ENCODE measurements at regions not wholly inside any gene's neighbourhood (a gene's known extent, or its start where the extent isn't known, plus 50 kb on each side); places are given as distances from the start of the nearest gene placed in this dataset.

DNA sequence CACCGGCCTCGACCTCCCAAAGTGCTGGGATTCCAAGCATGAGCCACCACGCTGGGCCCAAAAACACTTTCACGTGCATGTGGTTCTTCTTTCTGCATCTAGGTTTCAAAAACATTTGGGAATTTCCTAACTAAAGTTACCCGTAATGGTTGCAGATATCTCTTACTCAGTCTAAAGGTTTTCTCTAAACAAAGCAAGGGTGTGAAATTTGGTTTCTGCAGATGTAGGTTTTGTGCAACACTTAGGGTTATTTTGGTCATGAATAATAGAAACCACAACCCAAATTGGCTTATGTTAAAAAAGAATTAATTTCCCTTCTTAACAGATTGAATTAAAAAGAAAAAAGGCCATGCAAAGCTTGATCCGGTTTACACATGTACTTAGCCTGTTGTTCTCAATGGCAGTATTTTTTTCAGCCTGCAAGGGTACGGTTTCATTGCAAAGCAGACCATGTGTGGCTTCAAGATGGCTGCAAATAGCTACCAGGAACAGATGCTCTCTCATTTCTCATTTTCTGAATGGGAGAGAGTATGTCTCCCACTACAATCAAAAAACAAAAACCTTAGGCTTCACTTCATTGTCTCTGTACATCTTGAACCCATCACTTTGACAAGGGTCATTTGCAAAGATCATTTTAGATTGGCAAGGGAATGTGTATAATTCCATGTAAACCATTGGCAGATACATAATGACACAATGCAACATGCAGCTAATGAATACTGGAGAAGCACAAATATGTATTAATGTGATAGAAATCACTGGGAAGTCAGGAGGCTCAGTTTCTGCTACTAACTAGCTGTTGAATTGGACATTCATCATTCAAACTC is 491.2 kb upstream of the FLRT2 start:
- TF ChIP-seq CTCF (IDR thresholded peaks at IDR 0.05) (no peak), POLR2A (IDR thresholded peaks at IDR 0.05) (no peak)
